NCI-H187 (cell line): ENCODE measurements at regions not wholly inside any gene's neighbourhood (a gene's known extent, or its start where the extent isn't known, plus 50 kb on each side); places are given as distances from the start of the nearest gene placed in this dataset.
A peak's percentile ranks its signal among the peaks of the same experiment; 100 is the strongest.

Experiments
- DNase-seq, 2 experiments: peaks; one replicate each; lab custom pipeline; 2025; lab: John Stamatoyannopoulos, UW

DNA sequence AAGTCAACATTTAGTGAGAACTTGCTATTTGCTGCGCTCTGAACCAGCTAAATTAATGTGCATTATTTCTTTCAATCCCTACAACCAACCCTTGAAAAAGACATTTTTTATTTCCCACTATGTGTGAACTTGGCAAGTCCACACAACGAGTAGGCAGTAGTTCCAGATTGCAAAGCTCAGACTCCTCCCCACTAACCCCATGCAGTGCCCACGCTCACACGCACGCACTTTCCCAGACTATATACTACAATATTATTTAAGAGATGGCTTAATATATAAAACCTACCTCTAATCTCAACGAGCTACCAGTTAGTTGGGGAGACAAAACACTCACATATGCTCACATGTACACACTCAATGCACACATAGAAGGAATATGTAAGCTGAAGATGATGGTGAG lies 671.2 kb downstream of the LMO4 start:
- no peak for DNase-seq

DNA sequence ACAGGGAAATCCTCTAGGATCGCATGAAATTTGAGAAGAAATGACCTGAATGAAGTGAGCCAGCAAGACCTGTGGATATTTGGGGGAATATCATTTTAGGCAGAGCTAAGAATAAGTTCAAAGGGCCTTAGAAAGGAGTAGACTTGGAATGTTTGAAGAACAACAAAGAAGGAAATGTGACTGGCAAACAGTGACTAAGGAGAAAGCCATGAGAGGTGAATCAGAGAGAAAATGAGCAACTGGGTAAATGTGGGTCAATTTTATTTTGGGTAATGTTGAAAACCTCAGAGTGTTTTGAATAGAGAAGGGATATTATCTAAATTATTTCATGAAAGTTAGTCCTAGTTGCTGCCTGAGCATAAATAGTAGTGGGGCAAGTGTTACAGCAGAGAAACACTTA lies 672.8 kb downstream of the LMO4 start:
- DNase-seq = no peak

DNA sequence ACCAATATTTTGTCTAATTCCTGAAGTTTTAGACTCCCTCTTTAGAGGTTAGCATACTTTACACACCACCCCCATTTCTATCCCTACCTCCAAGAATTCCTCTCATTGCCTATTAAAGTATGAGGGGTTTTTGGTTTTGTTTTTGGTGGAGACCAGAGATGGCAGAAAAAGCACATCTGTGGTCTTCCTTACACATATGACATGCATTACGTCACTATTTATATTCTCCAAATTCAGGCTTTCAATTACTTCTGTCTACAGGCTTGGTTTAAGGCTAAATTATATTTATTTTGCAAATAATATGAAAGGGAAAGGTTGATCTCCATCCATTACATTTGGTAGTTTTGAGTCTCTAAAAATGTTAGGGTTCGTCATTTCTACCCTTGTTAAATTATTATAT lies 674.6 kb downstream of the LMO4 start:
- DNase-seq = no peak

DNA sequence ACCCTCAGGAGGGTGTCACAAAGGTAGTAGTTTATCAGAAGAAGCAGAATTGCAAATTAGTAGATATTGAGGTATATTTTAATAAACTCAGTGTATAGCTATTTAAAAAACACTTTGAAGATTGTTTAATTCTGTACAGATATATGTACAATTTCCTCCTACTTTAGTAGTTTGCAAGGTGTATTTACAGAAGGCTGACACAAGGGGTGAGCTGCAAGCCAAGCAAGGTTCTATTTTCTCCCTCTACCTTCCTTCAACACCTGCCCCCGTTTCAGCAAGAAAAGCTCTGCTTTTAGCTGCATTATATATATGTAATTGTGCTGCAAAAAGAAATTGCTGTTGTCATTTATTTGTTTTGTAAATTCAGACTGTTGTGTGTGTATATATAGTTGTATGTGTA lies 674.2 kb upstream of the PKN2 start:
- no peak for DNase-seq

DNA sequence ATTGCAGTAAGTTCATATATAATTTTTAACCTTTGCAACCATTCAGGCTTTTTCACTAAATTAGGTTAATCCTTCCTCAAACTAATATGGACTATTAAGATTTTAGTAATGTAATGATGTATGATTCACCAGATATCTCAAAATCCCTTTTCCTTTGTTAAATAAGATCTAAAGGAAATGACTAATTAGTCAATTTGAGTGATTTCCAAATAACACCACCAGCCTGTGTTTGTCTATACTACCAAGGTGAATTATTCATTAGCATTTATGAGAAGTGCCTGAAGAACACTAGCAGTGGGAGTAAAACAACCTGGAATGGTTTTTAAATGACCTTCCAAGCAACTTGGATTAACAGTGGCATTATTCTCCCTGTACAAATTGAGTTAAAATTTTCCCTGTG lies 670.6 kb upstream of the PKN2 start:
- DNase-seq = no peak

DNA sequence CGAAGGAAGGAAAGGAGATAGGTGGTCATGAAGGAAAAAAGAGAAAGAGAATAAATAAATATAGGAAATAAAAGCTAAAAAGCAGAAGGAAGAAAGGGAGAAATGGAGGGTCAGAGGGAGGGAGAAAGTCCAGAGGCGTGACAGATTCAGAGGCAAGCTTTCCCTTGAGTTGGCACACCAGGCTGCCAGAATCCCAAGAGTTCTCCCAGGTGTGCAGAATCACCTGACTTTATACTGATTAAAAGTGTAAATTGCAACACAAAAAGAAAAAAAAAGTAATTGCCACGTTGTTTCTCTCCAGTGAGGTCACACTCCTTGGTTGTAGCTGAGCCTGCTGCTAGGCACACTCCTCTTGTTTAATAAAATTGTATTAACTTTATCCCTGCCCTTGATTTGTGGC lies 669.9 kb upstream of the PKN2 start:
- no peak for DNase-seq

DNA sequence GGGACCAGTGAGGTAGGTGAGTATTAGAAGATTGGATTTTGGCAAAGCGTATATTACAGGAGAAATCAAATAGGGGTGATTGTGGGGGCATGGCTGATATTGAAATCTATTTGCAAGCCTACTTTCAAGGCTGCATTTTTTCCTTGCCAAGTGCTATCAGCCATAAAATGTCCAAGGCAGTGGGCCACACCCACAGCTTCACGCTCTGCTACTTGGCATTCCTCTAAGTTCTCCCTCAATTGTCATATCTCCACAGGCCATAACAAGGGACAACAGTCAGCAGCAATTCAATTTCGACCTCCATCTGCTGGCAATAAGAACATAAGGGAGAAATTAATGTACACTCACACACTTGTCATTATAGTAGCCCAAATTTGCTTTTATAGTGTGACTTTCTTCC lies 667.1 kb upstream of the PKN2 start:
- no peak for DNase-seq

DNA sequence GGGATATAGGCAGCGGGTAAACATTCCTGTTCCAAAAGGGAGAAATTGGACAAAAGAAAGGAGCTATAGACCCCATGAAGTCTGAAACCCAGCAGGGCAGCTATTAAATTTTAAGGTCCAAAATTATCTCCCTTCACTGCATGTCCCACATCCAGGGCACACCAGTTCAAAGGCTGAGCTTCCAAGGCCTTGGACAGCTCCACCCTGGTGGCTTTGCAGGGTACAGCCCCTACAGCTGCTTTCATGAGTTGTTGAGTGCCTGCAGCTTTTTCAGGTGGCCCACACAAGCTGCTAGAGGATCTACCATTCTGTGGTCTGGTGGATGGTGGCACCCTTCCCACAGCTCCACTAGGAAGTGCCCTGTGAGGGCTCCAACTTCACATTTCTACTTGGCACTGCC lies 662.5 kb upstream of the PKN2 start:
- DNase-seq = no peak

DNA sequence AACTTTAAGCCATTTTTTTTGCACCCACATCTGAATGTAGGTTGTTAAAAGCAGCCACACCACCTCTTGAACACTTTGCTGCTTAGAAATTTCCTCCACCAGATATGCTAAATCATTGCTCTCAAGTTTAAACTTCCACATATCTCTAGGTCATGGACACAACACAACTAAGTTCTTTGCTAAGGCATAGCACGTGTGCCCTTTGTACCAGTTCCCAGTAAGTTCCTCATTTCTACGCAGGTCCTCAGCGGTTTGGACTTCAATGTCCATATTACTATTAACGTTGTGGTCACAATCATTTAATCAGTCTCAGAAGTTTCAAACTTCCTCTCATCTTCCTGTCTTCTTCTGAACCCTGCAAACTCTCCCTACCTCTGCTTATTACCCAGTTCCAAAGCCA lies 661.6 kb upstream of the PKN2 start:
- DNase-seq = no peak

DNA sequence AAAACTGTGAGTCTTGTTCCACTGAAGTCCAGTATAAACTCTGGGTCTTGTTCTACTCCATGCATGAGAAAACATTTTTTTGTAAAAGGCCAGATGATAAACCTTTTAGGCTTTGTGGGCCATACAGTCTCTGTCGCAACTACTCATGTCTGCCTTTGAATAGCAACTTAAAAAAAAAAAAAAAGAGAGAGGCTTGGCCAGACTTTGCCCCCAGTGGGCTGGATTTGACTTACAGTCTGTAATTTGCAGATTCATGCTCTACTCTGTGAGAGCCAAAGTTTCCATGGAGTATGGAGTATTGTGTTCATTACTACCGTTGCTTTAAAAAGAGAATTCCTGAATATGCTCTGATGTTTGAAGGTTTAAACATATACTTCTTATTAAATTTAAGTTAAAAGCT lies 654.9 kb upstream of the PKN2 start:
- no peak for DNase-seq

DNA sequence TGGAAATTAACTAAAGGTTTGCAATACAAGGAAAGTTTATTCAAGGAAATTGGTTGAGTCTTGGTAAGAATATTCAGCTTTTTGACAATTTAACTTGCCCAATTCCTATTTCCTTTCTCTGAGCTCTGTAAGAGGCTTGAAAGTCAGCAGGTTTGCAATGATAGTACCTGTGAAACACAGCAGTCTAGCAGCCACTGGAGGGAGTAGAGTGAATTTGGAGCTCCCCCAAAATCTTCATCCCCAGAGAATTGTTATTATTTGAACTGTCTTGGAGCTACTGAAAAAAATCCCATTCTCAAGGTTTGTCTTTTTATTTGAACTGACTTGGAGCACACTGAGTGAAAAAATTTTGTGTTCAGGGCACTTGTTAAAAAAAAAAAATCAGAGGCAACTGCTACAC lies 654.2 kb upstream of the PKN2 start:
- no peak for DNase-seq

DNA sequence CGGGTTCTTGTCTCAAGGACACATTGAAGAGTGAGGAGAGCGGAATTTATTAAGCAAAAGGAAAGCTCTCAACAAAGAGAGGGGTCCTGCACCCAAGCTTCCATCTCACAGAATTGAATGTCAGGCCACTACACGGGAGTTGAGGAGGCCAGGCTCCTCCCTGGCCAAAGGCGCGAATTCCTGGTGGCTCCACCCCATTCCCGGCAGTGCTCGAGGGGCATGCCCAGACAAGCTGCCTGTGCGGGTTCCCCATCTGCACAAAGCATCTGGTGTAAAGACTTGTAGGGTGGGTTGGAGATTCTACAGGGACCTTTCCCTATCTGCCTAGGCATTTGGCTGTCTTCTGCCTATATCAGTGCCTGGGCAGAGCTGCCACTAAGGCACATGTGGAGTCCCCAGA lies 648.5 kb upstream of the PKN2 start:
- no peak for DNase-seq

DNA sequence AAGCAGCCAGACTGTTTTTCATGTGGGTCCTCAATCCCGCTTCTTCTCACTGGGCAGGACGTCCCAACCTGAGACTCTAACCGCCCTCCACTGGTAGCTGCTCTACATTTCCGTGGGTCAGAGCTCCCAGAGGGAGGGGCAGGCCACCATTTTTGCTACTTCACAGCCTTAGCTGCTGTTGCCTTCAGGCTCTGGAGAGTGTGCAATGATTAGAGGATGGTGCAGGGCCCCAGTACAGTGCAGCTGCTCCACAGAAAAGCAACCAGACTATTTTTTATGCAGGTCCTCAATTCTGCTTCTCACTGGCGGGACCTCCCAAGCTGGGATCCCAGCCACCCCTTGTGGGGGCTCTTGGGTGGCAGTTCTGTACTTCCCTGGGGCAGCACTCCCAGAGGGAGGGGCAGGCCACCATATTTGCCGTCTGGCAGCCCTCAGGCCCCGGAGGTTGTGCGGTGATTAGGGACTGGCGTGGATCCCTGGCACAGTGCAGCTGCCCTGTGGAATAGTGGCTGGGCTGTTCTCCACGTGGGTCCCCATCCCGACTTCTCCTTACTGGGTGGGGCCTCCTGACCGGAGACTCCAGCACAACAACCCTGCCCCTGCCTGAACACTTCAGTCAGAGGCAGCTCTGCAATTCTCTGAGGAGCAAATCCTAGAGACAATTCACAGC lies 647.6 kb upstream of the PKN2 start:
- no peak for DNase-seq

DNA sequence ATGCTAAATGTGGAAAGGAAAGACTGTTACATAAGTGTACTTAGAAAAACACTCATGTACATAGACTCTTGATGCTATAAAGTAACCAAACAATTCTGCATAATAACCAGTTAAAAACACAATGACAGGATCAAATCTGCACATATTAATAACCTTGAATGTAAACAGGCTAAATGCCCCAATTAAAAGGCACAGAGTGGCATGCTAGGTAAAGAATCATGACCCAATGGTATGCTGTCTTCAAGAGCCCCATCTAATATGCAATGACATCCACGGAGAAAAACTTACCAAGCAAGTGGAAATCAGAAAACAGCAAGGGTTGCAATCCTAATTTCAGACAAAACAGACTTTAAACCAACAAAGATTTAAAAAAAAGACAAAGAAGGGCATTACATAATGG lies 644.8 kb upstream of the PKN2 start:
- no peak for DNase-seq

DNA sequence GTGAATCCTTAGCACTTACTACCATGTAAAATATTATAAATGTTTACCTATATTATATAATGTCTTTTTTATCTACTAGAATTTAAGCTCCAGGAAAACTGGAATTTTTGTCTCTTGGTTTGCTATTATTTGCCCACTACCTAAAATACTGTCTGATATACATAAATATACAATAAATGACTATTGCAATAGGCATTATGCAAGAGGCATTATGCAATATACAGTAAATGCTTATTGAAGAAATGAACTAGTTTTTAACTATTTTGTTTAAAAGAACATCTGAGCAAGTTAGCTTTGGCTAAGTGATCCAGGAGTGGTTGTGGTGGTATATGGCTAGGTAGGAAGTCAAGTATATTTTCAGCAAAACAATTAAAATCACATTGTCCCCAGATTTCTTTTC lies 640.2 kb upstream of the PKN2 start:
- DNase-seq = no peak

DNA sequence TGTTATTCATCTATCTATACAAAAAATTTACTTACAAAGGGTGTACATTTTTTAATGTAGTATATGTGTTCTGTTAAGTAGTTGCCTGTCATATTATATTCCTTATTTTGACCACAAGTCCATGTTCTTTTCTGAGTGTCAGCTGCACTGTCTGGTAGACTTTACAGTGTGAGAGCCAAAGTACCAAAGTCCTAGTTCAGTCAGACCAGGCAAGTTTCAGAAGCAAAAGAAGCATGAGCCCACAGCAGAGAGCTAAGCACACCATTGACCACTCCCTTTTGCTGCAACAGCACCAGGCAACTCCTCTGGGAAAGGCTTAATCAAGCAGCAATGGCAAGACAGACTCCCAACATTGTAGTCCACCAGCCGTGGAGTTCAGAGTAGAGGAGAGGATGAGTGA lies 631.9 kb upstream of the PKN2 start:
- no peak for DNase-seq

DNA sequence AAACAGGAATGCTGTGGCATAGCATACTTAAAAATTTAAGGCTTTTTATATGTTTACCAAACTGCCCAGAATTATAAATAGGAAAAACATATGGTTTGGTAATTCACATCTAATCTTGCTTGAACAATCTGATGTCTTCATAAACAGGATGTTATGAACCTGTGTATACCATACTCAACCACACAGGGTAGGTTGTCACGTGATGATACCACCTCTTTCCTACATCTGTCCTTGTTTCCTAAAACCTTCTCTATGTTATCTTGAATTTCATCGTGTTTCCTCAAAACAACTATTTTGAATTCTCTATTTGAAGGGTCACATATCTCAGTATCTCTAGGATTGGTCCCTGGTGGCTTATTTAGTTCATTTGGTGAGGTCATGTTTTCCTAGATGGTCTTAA lies 631.0 kb upstream of the PKN2 start:
- no peak for DNase-seq

DNA sequence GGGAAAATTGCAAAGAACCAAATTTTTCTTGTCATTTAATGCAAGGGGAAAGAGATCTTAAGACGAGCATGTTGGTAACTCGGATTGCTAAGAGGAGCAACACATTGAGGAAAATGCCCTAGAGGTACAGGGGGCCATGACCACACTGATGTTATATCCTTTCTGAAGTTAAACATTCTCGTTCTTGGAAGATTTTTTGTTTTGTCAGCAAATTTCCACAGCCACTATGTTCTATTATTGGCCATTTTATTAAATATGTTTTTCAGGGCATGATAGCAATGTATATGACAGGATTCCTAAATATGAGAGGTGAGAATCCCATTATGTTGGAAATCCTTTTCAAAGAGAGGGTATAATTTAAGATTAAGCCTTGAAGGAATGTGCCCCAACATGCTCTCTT lies 627.2 kb upstream of the PKN2 start:
- DNase-seq = no peak

DNA sequence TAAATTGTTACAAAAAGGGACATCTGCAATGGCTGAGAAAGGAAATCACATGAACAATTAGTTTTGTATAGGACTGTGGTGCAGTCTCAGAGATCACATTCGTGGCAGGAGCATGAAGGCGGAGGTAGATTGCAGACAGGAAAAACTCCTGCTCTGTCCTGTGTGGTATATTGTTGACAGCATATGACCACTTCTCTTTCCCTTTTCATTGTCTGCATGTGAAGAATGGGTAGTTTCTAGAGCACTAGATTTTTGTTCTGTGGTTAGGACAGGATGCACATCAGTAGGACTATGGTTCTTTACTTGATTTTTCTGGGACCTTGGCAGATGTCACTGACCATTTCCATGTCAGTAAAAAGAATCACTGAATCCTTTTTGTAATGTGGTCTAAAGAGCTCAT lies 625.9 kb upstream of the PKN2 start:
- DNase-seq = no peak

DNA sequence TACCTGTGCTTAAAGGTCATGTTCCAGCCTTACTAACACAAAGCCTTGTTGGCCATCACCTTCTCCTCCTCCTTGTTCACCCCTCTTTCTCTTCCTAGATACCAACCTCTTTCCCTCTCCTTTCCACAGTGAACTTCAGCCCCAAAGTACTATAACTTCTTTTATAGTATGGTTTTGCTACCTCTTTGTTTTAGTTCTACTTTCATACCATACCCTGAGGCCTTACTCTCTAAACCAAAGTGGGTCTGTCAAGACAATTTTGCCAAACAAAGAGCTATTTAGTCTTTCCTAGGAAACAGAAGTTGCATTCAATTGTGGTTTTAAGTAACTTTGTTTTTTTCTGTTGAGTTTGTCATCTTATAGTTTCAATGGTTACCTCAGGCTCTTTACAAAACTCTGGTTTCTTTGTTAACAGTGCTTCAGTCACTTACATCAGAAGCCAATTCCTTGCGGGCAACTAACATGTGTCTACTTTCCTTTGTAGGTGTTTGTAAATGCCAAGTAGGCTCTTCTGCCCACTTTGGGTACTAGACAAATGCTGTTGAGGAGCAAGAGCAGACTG lies 623.9 kb upstream of the PKN2 start:
- DNase-seq = no peak

DNA sequence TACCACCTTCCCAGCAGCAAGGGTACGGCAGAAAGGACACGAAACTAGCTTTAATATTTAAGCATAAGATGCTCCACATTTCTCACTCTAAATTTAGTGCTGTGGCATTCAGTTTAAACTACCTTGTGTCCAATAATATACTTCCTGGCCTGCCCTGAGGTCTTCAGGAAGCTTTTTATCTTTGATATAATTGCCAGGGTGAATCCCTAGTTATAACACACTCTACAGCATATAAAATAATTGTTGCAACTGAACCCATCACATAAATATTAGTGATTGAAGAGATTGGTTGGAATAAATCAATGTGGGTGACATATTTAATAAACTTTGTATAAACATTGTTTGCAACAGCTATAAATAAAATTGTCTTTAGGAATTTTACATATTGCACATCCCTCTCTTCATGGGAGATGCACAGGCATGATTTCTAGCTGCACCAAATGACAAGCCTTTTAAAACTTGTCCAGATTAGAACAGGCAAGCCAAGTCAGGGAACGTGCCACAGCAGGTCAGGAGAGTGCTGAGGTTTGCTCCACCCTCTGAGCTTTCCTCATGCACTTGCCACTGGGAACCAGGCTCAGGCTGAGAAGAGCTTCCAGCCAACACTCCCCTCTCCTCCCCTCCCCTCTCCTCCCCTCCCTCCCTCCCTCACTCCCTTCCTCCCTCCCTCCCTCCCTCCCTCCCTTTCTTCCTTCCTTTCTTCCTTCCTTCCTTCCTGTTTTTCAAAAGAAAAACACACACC lies 623.2 kb upstream of the PKN2 start:
- no peak for DNase-seq

DNA sequence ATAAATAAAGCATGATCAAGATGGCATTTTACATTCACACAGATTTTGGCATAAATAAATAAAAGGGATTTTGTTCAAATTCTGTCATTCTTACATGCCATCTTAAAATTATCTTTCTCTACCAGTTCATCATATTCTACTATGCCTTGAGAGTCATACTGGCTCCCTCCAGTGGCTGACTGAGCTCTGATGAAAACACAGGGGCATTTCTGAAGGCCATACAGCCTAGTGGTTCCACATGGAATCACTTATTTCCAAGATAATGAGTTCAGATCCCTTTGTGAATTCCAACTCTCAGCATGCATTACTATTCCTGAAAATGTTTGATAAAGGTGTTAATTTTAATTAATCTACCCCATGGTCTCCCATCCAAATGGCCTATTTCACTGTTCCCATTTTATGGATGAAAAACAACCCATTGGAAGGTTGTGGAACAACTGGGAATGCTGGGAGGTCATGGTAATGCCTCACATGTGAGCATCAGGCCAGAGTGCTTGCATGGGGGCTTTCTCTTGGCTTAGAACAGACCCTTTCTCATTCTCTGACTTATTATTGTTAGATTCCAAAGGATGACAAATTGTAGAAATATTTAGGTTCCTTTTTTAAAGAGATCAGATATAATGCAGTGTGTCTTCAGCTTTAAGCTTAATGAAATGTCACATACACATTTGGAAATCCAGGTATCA lies 622.4 kb upstream of the PKN2 start:
- peak in 1 of 2 experiments; percentile 42 for DNase-seq

DNA sequence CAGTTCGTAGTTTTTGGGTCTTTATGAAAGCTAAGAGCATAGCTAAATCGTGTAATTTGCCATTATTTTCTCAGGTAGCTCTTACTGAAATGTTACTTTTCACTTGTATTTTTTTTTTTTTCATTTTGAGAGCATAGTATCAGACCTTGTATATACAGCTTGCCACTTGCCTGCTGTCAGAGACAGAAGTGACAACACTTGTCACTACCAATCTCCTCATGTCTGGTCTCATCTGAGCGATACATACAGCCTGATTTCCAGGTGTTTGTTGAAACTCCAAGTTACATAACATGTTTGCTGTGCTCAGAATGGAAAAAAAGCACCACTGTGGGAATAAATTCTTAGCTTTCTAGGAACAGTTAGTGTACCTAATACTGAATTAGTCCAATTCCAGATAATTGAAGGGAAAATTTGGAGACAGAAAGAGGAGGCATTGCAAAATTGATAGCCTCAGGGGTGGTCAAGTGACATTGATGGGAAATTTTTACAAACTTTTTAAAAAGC lies 621.4 kb upstream of the PKN2 start:
- no peak for DNase-seq
